K562 (cell line): ENCODE measurements at regions not wholly inside any gene's neighbourhood (a gene's known extent, or its start where the extent isn't known, plus 50 kb on each side); places are given as distances from the start of the nearest gene placed in this dataset.

Experiments used
- ATAC-seq: fragments of 200-7000 bp; cut with Tn5 transposase; 3 replicates; pipeline ENCODE4 v1.9.1; 2020; ENCODE audit warnings: moderate library complexity
- BruUV-seq: library from RNA; stranded (reverse); fragments of 400-500 nt; replicated peaks from 2 replicates; lab custom pipeline; 2021; lab: Mats Ljungman, UMichigan
- CTCF ChIA-PET: fragments of 300-600 bp; formaldehyde crosslinking; extraction: SDS; loops from one replicate; lab custom pipeline; 2021; ENCODE audit warnings: low intra/inter-chr PET ratio; lab: Yijun Ruan, JAX
- POLR2A ChIA-PET: fragments of 300-600, 350-650 bp; sonication (Branson Sonifier 250); formaldehyde crosslinking; extraction: SDS; loops from one replicate; lab custom pipeline; 2021; ENCODE audit warnings: antibody characterized with exemption, inconsistent platforms; lab: Yijun Ruan, JAX
- DNase-seq, 4 experiments: peaks; one replicate each; pipeline versions ENCODE4 v3.0.0 to v3.0.0-alpha.2; 2011 to 2018; ENCODE audit warnings: low spot score in 3 of 4, mixed read lengths in 3 of 4; ENCODE audit errors: extremely low read depth in 1 of 4
- FAIRE-seq: peaks from 2 replicates; lab custom pipeline; 2011; peaks lifted over from hg19 to GRCh38; lab: Jason Lieb, UNC
- H2AFZ ChIP-seq: 2 replicates; pipeline ENCODE4 v1.6.0; 2011; ENCODE audit warnings: low read depth, low read length, control low read depth, inconsistent platforms
- H3K27ac ChIP-seq: fragments of 200-600 bp; 3 replicates; pipeline ENCODE4 v1.8.0; 2011; ENCODE audit warnings: low read depth, mild to moderate bottlenecking, control low read depth, inconsistent platforms, low read length, moderate library complexity, mixed read lengths; ENCODE audit errors: extremely low read depth
- H3K27me3 ChIP-seq, 2 experiments: fragments of 300-600 bp in 1 of 2; 2 replicates in 1 of 2; 3 replicates in 1 of 2; pipeline versions ENCODE4 v1.6.0 to v1.8.0; 2011; ENCODE audit warnings: inconsistent platforms in 2 of 2, low read length in 2 of 2, mild to moderate bottlenecking in 1 of 2, mixed read lengths in 1 of 2, moderate library complexity in 1 of 2; ENCODE audit not compliant: control insufficient read depth in 2 of 2, insufficient read depth in 2 of 2
- H3K36me3 ChIP-seq: fragments of 300-600 bp; 3 replicates; pipeline ENCODE4 v1.8.0; 2011; ENCODE audit warnings: mild to moderate bottlenecking, low read length, inconsistent platforms; ENCODE audit not compliant: control insufficient read depth, insufficient read depth
- H3K4me1 ChIP-seq, 2 experiments: fragments of 200-600 bp in 1 of 2; replicated peaks in 1 of 2; 2 replicates in 1 of 2; 3 replicates in 1 of 2; pipeline versions ENCODE4 v1.5.1 to v1.8.0; 2011; ENCODE audit warnings: inconsistent platforms in 2 of 2, low read length in 2 of 2, mild to moderate bottlenecking in 1 of 2, mixed read lengths in 1 of 2, moderate library complexity in 1 of 2; ENCODE audit not compliant: control insufficient read depth in 2 of 2, insufficient read depth in 2 of 2
- H3K4me2 ChIP-seq: 2 replicates; pipeline ENCODE4 v1.6.1; 2011; ENCODE audit warnings: low read length, control low read depth, inconsistent platforms, mixed read lengths; ENCODE audit not compliant: insufficient read depth
- H3K4me3 ChIP-seq: fragments of 200-600 bp; sonication (generic), shearing (Covaris generic); 2 replicates; pipeline ENCODE4 v1.5.1; 2016; ENCODE audit warnings: control low read depth, inconsistent platforms
- H3K79me2 ChIP-seq: fragments of 200-600 bp; 3 replicates; pipeline ENCODE4 v1.8.0; 2011; ENCODE audit warnings: low read length, inconsistent platforms; ENCODE audit not compliant: control insufficient read depth, insufficient read depth
- H3K9ac ChIP-seq, 2 experiments: 2 replicates each; pipeline versions ENCODE4 v1.6.0 to v1.6.1; 2011; ENCODE audit warnings: low read depth in 2 of 2, low read length in 2 of 2, control low read depth in 1 of 2, inconsistent platforms in 1 of 2, mild to moderate bottlenecking in 1 of 2, mixed read lengths in 1 of 2; ENCODE audit not compliant: insufficient read depth in 1 of 2
- H3K9me1 ChIP-seq: one replicate; pipeline ENCODE4 v1.6.0; 2011; ENCODE audit warnings: inconsistent platforms, mild to moderate bottlenecking, low read length, moderate library complexity; ENCODE audit not compliant: control insufficient read depth, insufficient read depth
- H3K9me3 ChIP-seq: replicated peaks from 2 replicates; pipeline ENCODE4 v1.5.1; 2011; ENCODE audit warnings: low read depth, low read length, inconsistent platforms; ENCODE audit not compliant: control insufficient read depth, insufficient read depth
- H4K20me1 ChIP-seq: replicated peaks from 2 replicates; pipeline ENCODE4 v1.6.1; 2011; ENCODE audit warnings: low read length, inconsistent platforms, mixed read lengths; ENCODE audit not compliant: control insufficient read depth, insufficient read depth
- RAD21 ChIP-seq, 2 experiments: fragments of 250-450 bp in 1 of 2; fragments of 450-650 bp in 1 of 2; sonication (Bioruptor Pico) in 1 of 2; formaldehyde crosslinking in 1 of 2; IDR thresholded peaks in 1 of 2; conservative IDR thresholded peaks in 1 of 2; 2 replicates each; pipeline versions ENCODE4 v1.4.0 to v1.8.0; 2020 to 2022; ENCODE audit warnings: mild to moderate bottlenecking in 2 of 2, moderate library complexity in 1 of 2
- U2AF2 ChIP-seq: fragments of 200-400 bp; formaldehyde crosslinking; optimal IDR thresholded peaks from 2 replicates; pipeline ENCODE3; 2017; ENCODE audit warnings: low read depth, mild to moderate bottlenecking, low read length
- UBTF ChIP-seq, 2 experiments: IDR thresholded peaks; 2 replicates each; pipeline ENCODE4 v1.6.1; 2012; ENCODE audit warnings: improper control_type of control experiment in 2 of 2, low read depth in 2 of 2, low read length in 2 of 2, borderline replicate concordance in 1 of 2
- ZNF512 ChIP-seq: IDR thresholded peaks from 2 replicates; pipeline ENCODE4 v1.6.1; 2016; ENCODE audit warnings: missing genetic modification characterization, missing compliant biosample characterization
- WGBS: fragments of 100-300 bp; shearing (Covaris generic); methylation state at CpG from one replicate; pipeline ENCODE4 v1.1.6; 2016; ENCODE audit warnings: low coverage, mixed read lengths; ENCODE audit not compliant: insufficient coverage; ENCODE audit errors: missing lambda C conversion rate; 5-methylcytosine and 5-hydroxymethylcytosine counted together
- in situ Hi-C: fragments of 300-500 bp; cut with MboI; formaldehyde crosslinking; loops from 4 replicates; pipeline ENCODE4 v1.15.0; 2018; ENCODE audit warnings: inconsistent platforms, mixed read lengths
- intact Hi-C: fragments of 100-400 bp; cut with micrococcal nuclease; formaldehyde crosslinking; loops from 2 replicates; pipeline ENCODE4 v1.14.2; 2022
- TF ChIP-seq, protein P1 (sequence below): conservative IDR thresholded peaks from 2 replicates; pipeline ENCODE4 v1.6.1; 2011; ENCODE audit warnings: low read depth, mild to moderate bottlenecking, low read length; ENCODE audit not compliant: control insufficient read depth

- no peak overlapping the region for H2AFZ ChIP-seq
- in situ Hi-C loops (no loop called here), intact Hi-C loops (no loop called here)
- no peaks in the 10 kb centered on the region for H3K9me3 ChIP-seq
- peaks cover 24 to 31% of the 10 kb centered on the region in 2 experiments for H3K27me3 ChIP-seq
- FAIRE-seq (no peak), ATAC-seq (no peak), DNase-seq (no peak)
- no peak overlapping the region for H3K4me3 ChIP-seq
- H3K27ac ChIP-seq = no peak overlapping the region
- H3K36me3 ChIP-seq = no peaks in the 10 kb centered on the region
- BruUV-seq = no TSS peak
- POLR2A ChIA-PET = interaction anchor here (0.7 to 1.4 kb wide), 3 partner anchors 8 to 716 kb away, joined by 3 read pairs; no protein-coding TSS in a partner anchor
- 0% methylated on average over 13 of the region's 13 CpGs for WGBS
- TF ChIP-seq ZNF512 (no peak), RAD21 (CRISPR knock-in tag; conservative IDR thresholded peaks at IDR 0.05 in 1 of 2, IDR thresholded peaks at IDR 0.05 in 1 of 2) (no peak), U2AF2 (no peak), UBTF (IDR thresholded peaks at IDR 0.05; ENCODE audit: borderline replicate concordance in 1 of 2, low read depth in 2 of 2, low read length in 2 of 2) (no peak)
- TF ChIP-seq, protein P1, sequence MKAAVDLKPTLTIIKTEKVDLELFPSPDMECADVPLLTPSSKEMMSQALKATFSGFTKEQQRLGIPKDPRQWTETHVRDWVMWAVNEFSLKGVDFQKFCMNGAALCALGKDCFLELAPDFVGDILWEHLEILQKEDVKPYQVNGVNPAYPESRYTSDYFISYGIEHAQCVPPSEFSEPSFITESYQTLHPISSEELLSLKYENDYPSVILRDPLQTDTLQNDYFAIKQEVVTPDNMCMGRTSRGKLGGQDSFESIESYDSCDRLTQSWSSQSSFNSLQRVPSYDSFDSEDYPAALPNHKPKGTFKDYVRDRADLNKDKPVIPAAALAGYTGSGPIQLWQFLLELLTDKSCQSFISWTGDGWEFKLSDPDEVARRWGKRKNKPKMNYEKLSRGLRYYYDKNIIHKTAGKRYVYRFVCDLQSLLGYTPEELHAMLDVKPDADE = no peak
- H3K79me2 ChIP-seq = no peaks in the 10 kb centered on the region
- no peaks in the 10 kb centered on the region; the same call in 1 of the 2 replicates for H4K20me1 ChIP-seq
- CTCF ChIA-PET = no interaction called here
- no peaks in the 10 kb centered on the region for H3K4me1 ChIP-seq
- H3K9ac ChIP-seq = no peak overlapping the region
- no peak overlapping the region for H3K4me2 ChIP-seq
- peaks cover 5% of the 10 kb centered on the region for H3K9me1 ChIP-seq
These were observed 269.0 kb downstream of the CDCA7 start for GRCh38 chr2:173623438-173624319.
